Peyer's patch (tissue), 4 donors: ENCODE measurements at regions not wholly inside any gene's neighbourhood (a gene's known extent, or its start where the extent isn't known, plus 50 kb on each side); places are given as distances from the start of the nearest gene placed in this dataset.

Experiments
- POLR2A ChIP-seq, 2 donors: fragments of 450-650 bp; IDR thresholded peaks; one replicate each; pipeline ENCODE4 v1.5.1; 2017; ENCODE audit warnings: antibody characterized with exemption in 2 of 2, mild to moderate bottlenecking in 2 of 2, moderate library complexity in 2 of 2
- TF ChIP-seq, protein P1 (sequence below), 6 experiments: fragments of 450-650 bp in 4 of 6; fragments of 200-600 bp in 2 of 6; sonication (generic) in 1 of 6; IDR thresholded peaks; one replicate each; pipeline ENCODE4 v1.5.1; 2017 to 2019; ENCODE audit warnings: antibody characterized with exemption in 6 of 6, mild to moderate bottlenecking in 3 of 6, moderate library complexity in 1 of 6

DNA sequence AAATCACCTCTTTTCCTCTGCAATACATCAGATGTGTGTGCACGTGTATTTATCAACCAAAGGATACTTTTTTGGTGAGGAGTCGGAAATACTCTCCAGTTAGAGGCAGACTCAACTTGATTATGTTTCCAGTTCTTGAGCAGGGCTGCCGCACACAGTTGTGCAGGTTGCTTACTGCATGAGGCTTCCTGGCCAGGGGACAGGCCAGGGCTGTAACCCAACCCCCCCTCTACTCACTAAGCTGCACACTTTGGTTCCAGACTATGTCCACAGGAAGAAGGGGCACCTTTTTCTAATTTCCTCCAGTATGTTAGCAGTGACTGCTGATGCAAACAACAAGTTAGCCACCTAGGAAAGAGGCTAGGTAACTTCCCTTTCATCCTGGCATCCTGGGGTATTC is 476.9 kb upstream of the TBL1XR1 start:
- TF ChIP-seq POLR2A (IDR thresholded peaks at IDR 0.05): no peak
- TF ChIP-seq, protein P1, sequence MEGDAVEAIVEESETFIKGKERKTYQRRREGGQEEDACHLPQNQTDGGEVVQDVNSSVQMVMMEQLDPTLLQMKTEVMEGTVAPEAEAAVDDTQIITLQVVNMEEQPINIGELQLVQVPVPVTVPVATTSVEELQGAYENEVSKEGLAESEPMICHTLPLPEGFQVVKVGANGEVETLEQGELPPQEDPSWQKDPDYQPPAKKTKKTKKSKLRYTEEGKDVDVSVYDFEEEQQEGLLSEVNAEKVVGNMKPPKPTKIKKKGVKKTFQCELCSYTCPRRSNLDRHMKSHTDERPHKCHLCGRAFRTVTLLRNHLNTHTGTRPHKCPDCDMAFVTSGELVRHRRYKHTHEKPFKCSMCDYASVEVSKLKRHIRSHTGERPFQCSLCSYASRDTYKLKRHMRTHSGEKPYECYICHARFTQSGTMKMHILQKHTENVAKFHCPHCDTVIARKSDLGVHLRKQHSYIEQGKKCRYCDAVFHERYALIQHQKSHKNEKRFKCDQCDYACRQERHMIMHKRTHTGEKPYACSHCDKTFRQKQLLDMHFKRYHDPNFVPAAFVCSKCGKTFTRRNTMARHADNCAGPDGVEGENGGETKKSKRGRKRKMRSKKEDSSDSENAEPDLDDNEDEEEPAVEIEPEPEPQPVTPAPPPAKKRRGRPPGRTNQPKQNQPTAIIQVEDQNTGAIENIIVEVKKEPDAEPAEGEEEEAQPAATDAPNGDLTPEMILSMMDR (IDR thresholded peaks at IDR 0.05): no peak
